Breast epithelium (tissue), 4 donors: ENCODE measurements at regions not wholly inside any gene's neighbourhood (a gene's known extent, or its start where the extent isn't known, plus 50 kb on each side); places are given as distances from the start of the nearest gene placed in this dataset.

Experiments
- DNase-seq, 2 donors: peaks; one replicate each; pipeline ENCODE4 v3.0.0-alpha.2; 2019; ENCODE audit warnings: low spot score in 2 of 2
- H3K27ac ChIP-seq, 2 donors: fragments of 200-600 bp; sonication (generic) in 1 of 2; one replicate each; pipeline ENCODE4 v1.5.1; 2016 to 2019; ENCODE audit warnings: mild to moderate bottlenecking in 1 of 2
- H3K27me3 ChIP-seq, 2 donors: fragments of 200-600 bp; sonication (generic) in 1 of 2; one replicate each; pipeline versions ENCODE4 v1.5.1 to v1.6.0; 2017 to 2019; ENCODE audit warnings: control low read depth in 1 of 2, mild to moderate bottlenecking in 1 of 2
- H3K36me3 ChIP-seq: fragments of 200-600 bp; one replicate; pipeline ENCODE4 v1.5.1; 2019
- H3K4me1 ChIP-seq, 2 donors: fragments of 200-600 bp; sonication (generic); one replicate each; pipeline ENCODE4 v1.5.1; 2016 to 2019; ENCODE audit warnings: control low read depth in 1 of 2
- H3K4me3 ChIP-seq, 3 donors: fragments of 200-600 bp; sonication (generic); 1 replicate in 2 of 3; 2 replicates in 1 of 3; pipeline ENCODE4 v1.5.1; 2016 to 2019; ENCODE audit warnings: mild to moderate bottlenecking in 3 of 3, moderate library complexity in 2 of 3
- H3K9me3 ChIP-seq, 2 donors: fragments of 200-600 bp; sonication (generic) in 1 of 2; one replicate each; pipeline ENCODE4 v1.5.1; 2016 to 2019; ENCODE audit warnings: control low read depth in 1 of 2
- POLR2A ChIP-seq: fragments of 450-650 bp; IDR thresholded peaks from one replicate; pipeline ENCODE4 v1.6.1; 2016; ENCODE audit warnings: antibody characterized with exemption, mild to moderate bottlenecking, moderate library complexity
- POLR2AphosphoS5 ChIP-seq, 3 donors: sonication (generic); formaldehyde crosslinking; IDR thresholded peaks; one replicate each; pipeline ENCODE4 v1.6.1; 2017; ENCODE audit warnings: antibody characterized with exemption in 3 of 3
- intact Hi-C: fragments of 100-400 bp; cut with DNase I; formaldehyde crosslinking; loops from one replicate; pipeline ENCODE4 v1.15.1; 2023; ENCODE audit warnings: low total_unique reads
- TF ChIP-seq, protein P1 (sequence below), 3 donors: fragments of 450-650 bp; IDR thresholded peaks; one replicate each; pipeline ENCODE4 v1.5.1; 2016 to 2017; ENCODE audit warnings: antibody characterized with exemption in 3 of 3, mild to moderate bottlenecking in 3 of 3, moderate library complexity in 3 of 3

DNA sequence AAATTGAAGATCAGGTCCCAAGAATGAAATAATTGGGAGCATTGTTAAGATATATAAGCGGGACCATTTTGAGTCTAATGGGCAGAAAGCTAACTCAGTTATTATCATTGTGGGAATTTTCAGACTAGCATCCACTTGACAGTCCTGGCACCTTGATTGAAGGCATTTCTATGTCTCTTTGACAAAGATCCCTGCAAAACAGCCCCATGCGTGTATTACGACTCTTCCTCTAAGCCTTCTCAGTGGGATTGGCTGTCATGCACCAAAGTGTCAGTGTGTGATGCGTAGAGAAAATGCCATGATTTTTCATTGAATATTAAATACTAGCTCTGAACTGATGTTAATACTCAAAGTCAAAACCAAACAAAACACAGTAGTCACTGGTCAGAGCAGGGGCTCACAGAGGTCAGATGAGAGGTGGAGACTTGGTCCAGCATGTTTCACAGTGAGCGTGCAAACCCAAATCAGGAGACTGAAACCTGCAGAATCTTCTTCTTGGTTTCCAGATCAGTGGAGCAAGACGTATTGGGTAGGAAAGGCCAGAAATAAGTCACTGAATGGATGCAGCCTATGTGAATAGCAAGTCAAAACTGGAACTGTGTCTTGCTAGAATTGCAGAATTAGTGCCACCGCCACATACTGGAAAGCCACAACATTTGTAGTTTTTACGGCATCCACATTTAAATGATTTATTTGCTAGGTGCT is 303.6 kb upstream of the AKR1E2 start:
- Histone ChIP-seq H3K36me3 (no peaks in the 10 kb centered on the region), H3K4me3 (no peak overlapping the region), H3K4me1 (no peaks in the 10 kb centered on the region), H3K27ac (no peak overlapping the region), H3K27me3 (no peaks in the 10 kb centered on the region), H3K9me3 (no peaks in the 10 kb centered on the region)
- no peak for DNase-seq
- intact Hi-C loops = no loop called here
- TF ChIP-seq, protein P1, sequence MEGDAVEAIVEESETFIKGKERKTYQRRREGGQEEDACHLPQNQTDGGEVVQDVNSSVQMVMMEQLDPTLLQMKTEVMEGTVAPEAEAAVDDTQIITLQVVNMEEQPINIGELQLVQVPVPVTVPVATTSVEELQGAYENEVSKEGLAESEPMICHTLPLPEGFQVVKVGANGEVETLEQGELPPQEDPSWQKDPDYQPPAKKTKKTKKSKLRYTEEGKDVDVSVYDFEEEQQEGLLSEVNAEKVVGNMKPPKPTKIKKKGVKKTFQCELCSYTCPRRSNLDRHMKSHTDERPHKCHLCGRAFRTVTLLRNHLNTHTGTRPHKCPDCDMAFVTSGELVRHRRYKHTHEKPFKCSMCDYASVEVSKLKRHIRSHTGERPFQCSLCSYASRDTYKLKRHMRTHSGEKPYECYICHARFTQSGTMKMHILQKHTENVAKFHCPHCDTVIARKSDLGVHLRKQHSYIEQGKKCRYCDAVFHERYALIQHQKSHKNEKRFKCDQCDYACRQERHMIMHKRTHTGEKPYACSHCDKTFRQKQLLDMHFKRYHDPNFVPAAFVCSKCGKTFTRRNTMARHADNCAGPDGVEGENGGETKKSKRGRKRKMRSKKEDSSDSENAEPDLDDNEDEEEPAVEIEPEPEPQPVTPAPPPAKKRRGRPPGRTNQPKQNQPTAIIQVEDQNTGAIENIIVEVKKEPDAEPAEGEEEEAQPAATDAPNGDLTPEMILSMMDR (IDR thresholded peaks at IDR 0.05) = no peak
- TF ChIP-seq POLR2AphosphoS5 (IDR thresholded peaks at IDR 0.05) (no peak), POLR2A (no peak)

DNA sequence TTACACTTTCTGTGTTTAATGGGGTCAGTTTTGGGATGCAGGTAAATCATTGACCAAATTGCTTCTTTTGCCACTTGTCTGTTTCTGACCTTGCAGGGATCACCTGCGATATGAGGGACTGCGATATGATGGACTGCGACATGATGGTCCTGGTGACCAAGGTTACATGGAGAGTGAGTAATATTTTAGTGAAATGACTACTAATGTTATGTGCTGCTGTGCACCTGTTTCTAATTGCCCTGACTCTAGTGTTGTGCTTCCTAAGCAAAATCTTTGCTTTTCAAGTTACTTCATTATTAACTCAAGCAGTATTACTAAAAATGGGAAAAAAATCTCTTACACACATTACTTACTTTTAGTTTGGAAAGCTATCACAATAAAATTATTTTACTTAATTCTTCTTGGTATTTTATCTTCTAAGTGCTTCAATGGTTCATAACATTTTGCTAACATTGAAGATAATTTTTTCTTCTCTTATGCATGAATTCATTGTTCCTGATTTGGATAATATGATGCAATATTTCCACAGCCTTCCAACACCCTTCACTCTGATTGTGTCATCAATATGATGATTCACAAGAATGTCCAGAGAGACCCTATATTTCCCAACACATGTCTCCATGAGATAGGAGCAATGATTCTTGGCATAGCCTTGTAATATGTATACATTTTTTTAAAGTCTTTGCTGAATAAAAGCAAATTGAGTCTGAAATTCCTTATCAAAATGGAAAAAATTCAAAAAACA is 306.2 kb upstream of the AKR1E2 start:
- Histone ChIP-seq H3K27me3 (no peaks in the 10 kb centered on the region), H3K9me3 (no peaks in the 10 kb centered on the region), H3K27ac (no peak overlapping the region), H3K36me3 (no peaks in the 10 kb centered on the region), H3K4me3 (no peak overlapping the region), H3K4me1 (no peaks in the 10 kb centered on the region)
- intact Hi-C loops = no loop called here
- TF ChIP-seq POLR2A (no peak), POLR2AphosphoS5 (IDR thresholded peaks at IDR 0.05) (no peak)
- TF ChIP-seq, protein P1 (IDR thresholded peaks at IDR 0.05) = no peak
- DNase-seq = no peak

- Histone ChIP-seq H3K27me3 (no peaks in the 10 kb centered on the region), H3K9me3 (no peaks in the 10 kb centered on the region), H3K27ac (no peak overlapping the region), H3K36me3 (no peaks in the 10 kb centered on the region), H3K4me1 (no peaks in the 10 kb centered on the region), H3K4me3 (no peak overlapping the region)
- TF ChIP-seq POLR2A (no peak), POLR2AphosphoS5 (IDR thresholded peaks at IDR 0.05) (no peak)
- TF ChIP-seq, protein P1 (IDR thresholded peaks at IDR 0.05) = no peak
- intact Hi-C loops = no loop called here
- no peak for DNase-seq
These were observed 308.3 kb upstream of the AKR1E2 start for GRCh38 chr10:4517746-4518145.

- H3K4me3 ChIP-seq = no peak overlapping the region
- no peaks in the 10 kb centered on the region for H3K9me3 ChIP-seq
- no peaks in the 10 kb centered on the region for H3K4me1 ChIP-seq
- TF ChIP-seq, protein P1 (IDR thresholded peaks at IDR 0.05) = no peak
- TF ChIP-seq POLR2A (no peak), POLR2AphosphoS5 (IDR thresholded peaks at IDR 0.05) (no peak)
- peak overlapping the region in 1 of 2 donors; percentile 90 for H3K27ac ChIP-seq
- H3K36me3 ChIP-seq = no peaks in the 10 kb centered on the region
- intact Hi-C loops = no loop called here
- no peak for DNase-seq
- no peaks in the 10 kb centered on the region for H3K27me3 ChIP-seq
These were observed 310.3 kb upstream of the AKR1E2 start for GRCh38 chr10:4515721-4516120.

- Histone ChIP-seq H3K36me3 (no peaks in the 10 kb centered on the region), H3K27me3 (no peaks in the 10 kb centered on the region), H3K27ac (peak overlapping the region; percentile 44 to 90), H3K4me3 (peak overlapping the region in 1 of 3 donors; percentile 39), H3K4me1 (no peaks in the 10 kb centered on the region), H3K9me3 (no peaks in the 10 kb centered on the region)
- intact Hi-C loops = no loop called here
- TF ChIP-seq, protein P1 (IDR thresholded peaks at IDR 0.05) = no peak
- peak in 2 of 3 donors; percentile 38 to 65 for TF ChIP-seq POLR2AphosphoS5 (IDR thresholded peaks at IDR 0.05)
- peak in 1 of 2 donors; percentile 37 for DNase-seq
These were observed 311.4 kb upstream of the AKR1E2 start for GRCh38 chr10:4514445-4515108.
